T-helper 2 cell treated with Interferon-gamma antibody and Interleukin-4, amounts not matched to agents 100 ng/mL and 5 ng/mL, for 36 hours (primary cell): ENCODE measurements at regions not wholly inside any gene's neighbourhood (a gene's known extent, or its start where the extent isn't known, plus 50 kb on each side); places are given as distances from the start of the nearest gene placed in this dataset.

Experiments
- intact Hi-C: fragments of 100-400 bp; cut with micrococcal nuclease; formaldehyde crosslinking; loops from one replicate; pipeline ENCODE4 v1.15.1; 2023

GRCh38 chr2:106708209-106708608, 177.8 kb downstream of the ST6GAL2 start:
- intact Hi-C loops: no loop called here

GRCh38 chr2:106709229-106709628, 176.7 kb downstream of the ST6GAL2 start:
- intact Hi-C loops: no loop called here

DNA sequence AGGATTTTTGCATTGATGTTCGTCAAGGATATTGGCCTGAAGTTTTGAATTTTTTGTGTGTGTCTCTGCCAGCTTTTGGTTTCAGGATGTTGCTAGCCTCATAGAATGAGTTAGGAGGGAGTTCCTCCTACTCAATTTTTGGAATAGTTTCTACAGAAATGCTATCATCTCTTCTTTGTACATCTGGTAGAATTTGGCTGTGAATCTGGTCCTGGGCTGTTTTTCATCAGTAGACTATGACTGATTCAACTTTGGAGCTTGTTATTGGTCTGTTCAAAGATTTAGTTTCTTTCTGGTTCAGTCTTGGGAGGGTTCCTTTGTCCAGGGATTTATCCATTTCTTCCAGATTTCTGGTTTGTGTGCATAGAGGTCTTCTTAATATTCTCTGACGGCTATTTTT, 166.7 kb downstream of the ST6GAL2 start:
- intact Hi-C loops: no loop called here

DNA sequence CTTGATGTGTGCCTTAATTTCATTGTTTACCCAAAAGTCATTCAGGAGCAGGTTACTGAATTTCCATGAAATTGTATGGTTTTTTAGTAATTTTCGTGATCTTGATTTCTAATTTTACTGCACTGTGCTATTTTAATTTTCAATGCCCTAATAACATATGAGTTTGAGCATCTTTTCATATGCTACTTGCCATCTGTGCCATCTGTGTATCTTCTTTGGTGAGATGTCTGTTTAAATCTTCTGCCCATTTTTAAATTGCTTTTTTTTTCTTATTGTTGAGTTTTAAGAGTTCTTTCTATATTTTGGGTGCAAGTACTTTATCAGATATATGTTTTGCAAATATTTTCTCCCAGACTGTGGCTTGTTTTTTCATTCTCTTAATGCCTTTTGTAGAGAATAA, 165.9 kb downstream of the ST6GAL2 start:
- intact Hi-C loops: no loop called here

GRCh38 chr2:106724301-106724794, 161.6 kb downstream of the ST6GAL2 start:
- intact Hi-C loops: no loop called here

GRCh38 chr2:106734165-106734564, 151.8 kb downstream of the ST6GAL2 start:
- intact Hi-C loops: no loop called here

- intact Hi-C loops: no loop called here
These were observed 150.2 kb downstream of the ST6GAL2 start for GRCh38 chr2:106735807-106736206.

- intact Hi-C loops: no loop called here
These were observed 149.7 kb downstream of the ST6GAL2 start for GRCh38 chr2:106736221-106736620.

DNA sequence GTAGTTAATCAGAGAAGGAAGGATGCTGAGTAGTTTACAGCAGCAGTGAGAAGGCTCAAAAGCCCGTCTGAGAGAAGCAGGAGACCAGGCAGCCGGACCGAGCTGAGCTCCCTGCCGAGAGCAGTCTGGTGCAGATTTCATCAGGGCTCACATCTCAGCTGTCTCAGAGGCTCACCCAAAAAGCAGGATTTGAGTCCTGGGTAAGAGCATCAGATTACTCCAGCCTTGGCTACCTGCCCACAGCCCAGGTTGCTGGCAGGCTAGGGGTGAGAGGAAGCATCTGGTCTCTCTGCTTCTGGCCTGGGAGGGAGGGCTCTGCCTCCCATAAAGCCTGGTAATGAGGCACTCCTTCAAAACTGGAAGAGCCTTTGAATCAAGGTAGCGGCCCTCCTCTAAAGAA, 140.5 kb downstream of the ST6GAL2 start:
- intact Hi-C loops: no loop called here

DNA sequence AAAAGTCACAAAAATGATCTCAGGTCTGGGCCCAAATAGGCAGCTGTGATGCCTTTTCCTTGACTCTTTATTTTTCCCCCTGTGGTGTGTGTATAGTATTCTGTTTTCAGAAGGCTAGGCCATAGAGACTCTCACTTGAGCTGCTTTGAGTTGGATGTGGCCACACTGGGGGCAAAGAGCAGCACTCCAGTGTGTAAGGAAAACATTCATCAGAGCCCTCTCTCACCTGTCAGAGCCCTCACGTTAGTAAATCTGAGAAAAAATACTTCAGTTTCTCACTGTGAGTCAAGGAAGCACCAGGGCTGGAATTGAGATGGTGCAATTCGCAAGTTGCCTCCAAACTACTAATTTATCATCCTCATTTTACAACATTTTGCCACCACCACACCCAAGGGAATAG, 136.1 kb downstream of the ST6GAL2 start:
- intact Hi-C loops: no loop called here
